ENCODE measurements at regions not wholly inside any gene's neighbourhood (a gene's known extent, or its start where the extent isn't known, plus 50 kb on each side); places are given as distances from the start of the nearest gene placed in this dataset.
"Not testable (repeated sequence)": the region's sequence is repeated elsewhere in the genome, so short reads cannot be mapped to it uniquely, and the experiment has no call there.

DNA sequence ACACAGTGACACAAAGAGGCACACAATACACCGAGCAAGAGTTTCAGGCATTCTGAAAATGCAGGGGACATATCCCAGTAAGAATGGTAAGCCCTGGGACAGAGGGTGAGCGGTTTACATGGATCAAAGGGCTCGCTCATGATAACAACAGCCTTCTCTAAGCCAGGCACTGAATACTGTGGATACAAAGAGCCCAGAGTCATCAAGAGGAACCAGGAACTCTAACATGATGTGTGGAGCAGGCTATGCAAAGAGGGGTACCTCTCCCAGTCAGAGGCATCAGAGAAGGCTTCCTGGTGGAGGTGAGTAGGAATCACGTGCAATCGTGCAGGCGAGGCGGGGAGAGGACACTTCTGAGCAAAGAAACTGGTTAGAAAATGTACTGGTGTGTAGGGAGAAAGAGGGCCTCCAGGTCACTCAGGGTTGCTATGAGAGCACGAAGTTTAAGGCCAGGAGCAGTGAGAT is 76.9 kb upstream of the EEA1 start:
- no peak for DNase-seq (ENCODE audit: low read depth)
- in situ Hi-C loops (cut with HindIII; ENCODE audit: low sequenced_read_pairs), result no loop called here
- TF ChIP-seq CTCF (IDR thresholded peaks at IDR 0.05; ENCODE audit: low read depth, low read length, missing control alignments), result no peak
- H3K4me3 ChIP-seq (ENCODE audit: low read depth, low read length), result no peak overlapping the region

DNA sequence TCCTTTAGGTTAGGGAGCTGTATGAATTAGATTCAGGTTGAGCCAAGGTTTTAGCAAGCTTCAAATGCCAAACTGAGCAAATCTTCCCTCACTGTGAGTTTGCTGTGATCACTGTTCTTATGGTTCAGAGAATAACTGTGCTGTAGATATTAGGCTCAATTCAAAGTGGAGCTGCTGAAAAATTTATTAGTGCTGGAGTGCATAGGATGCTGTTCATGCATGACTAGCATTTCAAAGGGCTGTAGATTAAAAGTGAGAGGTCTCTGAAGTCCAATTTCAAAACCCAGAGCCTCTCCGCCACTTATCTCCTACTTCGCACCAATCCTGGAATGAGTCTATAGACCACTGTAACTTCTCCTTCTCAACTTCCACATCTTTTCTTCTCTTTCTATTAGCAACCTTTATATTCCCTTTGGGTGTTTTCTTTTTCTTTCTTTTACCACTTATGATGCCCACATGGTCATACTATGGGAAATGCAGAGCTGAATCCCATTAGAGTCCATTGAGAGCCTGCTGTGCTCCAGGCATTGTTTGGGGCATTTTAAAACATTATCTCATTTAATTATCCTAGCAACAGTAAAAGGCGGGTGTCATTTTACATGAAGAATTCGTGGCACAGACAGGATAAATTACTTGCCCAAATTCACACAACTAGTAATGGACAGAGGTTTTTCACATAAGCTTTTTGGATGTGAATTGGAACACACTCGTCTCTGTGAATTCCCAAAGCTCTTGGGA is 77.5 kb upstream of the EEA1 start:
- in situ Hi-C loops (cut with HindIII; ENCODE audit: low sequenced_read_pairs), result no loop called here
- no peak for DNase-seq (ENCODE audit: low read depth)
- TF ChIP-seq CTCF (IDR thresholded peaks at IDR 0.05; ENCODE audit: low read depth, low read length, missing control alignments), result no peak
- no peak overlapping the region for H3K4me3 ChIP-seq (ENCODE audit: low read depth, low read length)

DNA sequence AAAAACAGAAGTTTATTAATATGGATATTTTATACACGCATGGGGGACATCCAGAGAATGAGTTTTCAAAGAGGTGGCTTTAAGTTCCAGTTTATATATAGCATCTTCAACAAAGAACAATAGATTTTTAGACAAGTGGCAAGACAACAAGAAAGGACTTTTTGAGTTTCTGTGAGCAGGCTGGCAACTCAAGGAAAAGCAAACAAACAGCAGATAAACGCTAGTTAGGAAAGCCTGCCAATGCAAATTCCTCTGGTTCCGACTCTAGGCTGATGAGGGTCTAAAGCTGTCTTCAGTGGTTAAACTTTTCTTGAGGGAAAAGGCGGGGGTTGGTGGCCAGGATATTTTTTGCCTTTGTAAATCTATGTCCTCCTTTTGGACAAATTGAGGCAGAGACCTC is 78.4 kb upstream of the EEA1 start:
- H3K4me3 ChIP-seq (ENCODE audit: low read depth, low read length), result no peak overlapping the region
- no peak for TF ChIP-seq CTCF (IDR thresholded peaks at IDR 0.05; ENCODE audit: low read depth, low read length, missing control alignments)
- in situ Hi-C loops (cut with HindIII; ENCODE audit: low sequenced_read_pairs), result no loop called here
- no peak for DNase-seq (ENCODE audit: low read depth)

DNA sequence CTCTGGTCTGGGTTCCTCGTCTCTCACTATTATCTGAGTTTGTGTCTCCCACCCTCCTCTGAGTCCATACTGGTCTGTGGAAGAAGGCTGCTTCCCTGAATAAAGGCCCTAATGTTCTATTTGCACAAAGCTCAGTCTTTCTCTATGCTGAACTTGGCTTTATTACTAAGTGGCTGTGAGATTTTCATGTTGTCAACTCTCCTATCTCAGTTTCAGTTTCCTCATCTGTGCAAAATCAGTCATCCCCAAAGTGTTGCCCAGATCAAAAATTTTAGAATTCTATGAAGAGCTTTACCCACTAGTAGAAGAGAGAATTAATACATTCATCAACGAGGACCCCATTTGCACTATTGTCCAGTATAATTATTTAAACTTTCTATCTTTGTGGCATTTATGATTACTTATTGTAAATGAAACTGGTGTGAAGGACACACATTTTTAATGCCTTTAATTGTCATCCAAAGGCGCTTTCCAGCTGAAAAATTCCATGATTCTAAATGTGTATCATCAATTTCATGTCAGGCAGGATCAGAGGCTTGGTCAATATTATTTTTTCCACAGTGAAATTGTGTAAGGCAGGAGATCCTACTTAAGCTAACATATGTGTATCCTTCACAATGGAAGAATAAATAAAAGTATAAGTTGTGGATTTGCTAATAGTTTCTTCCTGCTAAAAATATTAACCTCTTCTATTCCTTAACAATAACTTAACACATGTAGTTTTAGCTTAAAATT is 79.1 kb upstream of the EEA1 start:
- no peak for DNase-seq (ENCODE audit: low read depth)
- TF ChIP-seq CTCF (IDR thresholded peaks at IDR 0.05; ENCODE audit: low read depth, low read length, missing control alignments), result no peak
- no peak overlapping the region for H3K4me3 ChIP-seq (ENCODE audit: low read depth, low read length)
- in situ Hi-C loops (cut with HindIII; ENCODE audit: low sequenced_read_pairs), result no loop called here

DNA sequence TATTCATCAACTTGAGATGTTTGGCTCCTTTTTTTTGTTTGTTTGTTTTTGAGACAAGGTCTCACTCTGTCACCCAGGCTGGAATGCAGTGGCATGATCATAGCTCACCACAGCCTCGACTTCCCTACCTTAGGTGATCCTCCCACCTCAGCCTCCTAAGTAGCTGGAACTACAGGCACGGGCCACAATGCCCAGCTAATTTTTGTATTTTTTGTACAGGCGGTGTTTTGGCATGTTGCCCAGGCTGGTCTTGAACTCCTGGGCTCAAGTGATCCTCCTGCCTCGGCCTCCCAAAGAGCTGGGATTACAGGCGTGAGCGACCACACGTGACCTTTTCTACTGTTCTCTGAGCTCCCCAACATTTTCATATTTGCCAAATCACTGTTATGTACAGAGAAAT is 79.8 kb upstream of the EEA1 start:
- DNase-seq (ENCODE audit: low read depth); in situ Hi-C loops (cut with HindIII; ENCODE audit: low sequenced_read_pairs); H3K4me3 ChIP-seq (ENCODE audit: low read depth, low read length): not testable (repeated sequence)

GRCh38 chr12:93009533-93009932 is 80.4 kb upstream of the EEA1 start:
- in situ Hi-C loops (cut with HindIII; ENCODE audit: low sequenced_read_pairs), result no loop called here

More at GRCh38 chr12:93009533-93009932, 80.4 kb upstream of the EEA1 start:
- no peak for DNase-seq (ENCODE audit: low read depth)
- no peak for TF ChIP-seq CTCF (IDR thresholded peaks at IDR 0.05; ENCODE audit: low read depth, low read length, missing control alignments)
- H3K4me3 ChIP-seq (ENCODE audit: low read depth, low read length), result no peak overlapping the region

All from astrocyte of the cerebellum (primary cell).